Superior temporal gyrus (tissue), 1 donor: ENCODE measurements at regions not wholly inside any gene's neighbourhood (a gene's known extent, or its start where the extent isn't known, plus 50 kb on each side); places are given as distances from the start of the nearest gene placed in this dataset.
A peak's percentile ranks its signal among the peaks of the same experiment; 100 is the strongest.
"Not testable (repeated sequence)": the region's sequence is repeated elsewhere in the genome, so short reads cannot be mapped to it uniquely, and the experiment has no call there.

Experiments used
- DNase-seq: peaks from one replicate; pipeline ENCODE4 v3.0.0-alpha.2; 2016; ENCODE audit errors: extremely low spot score

GRCh38 chr15:87533637-87534036 lies 722.9 kb downstream of the NTRK3 start:
- DNase-seq = not testable (repeated sequence)

- no peak for DNase-seq
Observed at GRCh38 chr15:87528873-87529272, 727.7 kb downstream of the NTRK3 start.

- DNase-seq = no peak
Observed at GRCh38 chr15:87527875-87528274, 728.7 kb downstream of the NTRK3 start.

GRCh38 chr15:87527416-87527815 lies 729.1 kb downstream of the NTRK3 start:
- DNase-seq = no peak

GRCh38 chr15:87523516-87523915 lies 733.0 kb downstream of the NTRK3 start:
- no peak for DNase-seq

- no peak for DNase-seq
Observed at GRCh38 chr15:87522997-87523396, 733.5 kb downstream of the NTRK3 start.

- DNase-seq = no peak
Observed at GRCh38 chr15:87518957-87519356, 737.6 kb downstream of the NTRK3 start.

- no peak for DNase-seq
Observed at GRCh38 chr15:87508086-87508485, 748.5 kb downstream of the NTRK3 start.

- no peak for DNase-seq
Observed at GRCh38 chr15:87502173-87502572, 754.4 kb downstream of the NTRK3 start.

- no peak for DNase-seq
Observed at GRCh38 chr15:87500240-87500639, 756.3 kb downstream of the NTRK3 start.

GRCh38 chr15:87498560-87498959 lies 758.0 kb downstream of the NTRK3 start:
- no peak for DNase-seq

GRCh38 chr15:87496795-87497194 lies 759.7 kb downstream of the NTRK3 start:
- DNase-seq = no peak

- no peak for DNase-seq
Observed at GRCh38 chr15:87496109-87496508, 760.4 kb downstream of the NTRK3 start.

- no peak for DNase-seq
Observed at GRCh38 chr15:87493803-87494202, 762.7 kb downstream of the NTRK3 start.

- no peak for DNase-seq
Observed at GRCh38 chr15:87492321-87492720, 764.2 kb downstream of the NTRK3 start.

- no peak for DNase-seq
Observed at GRCh38 chr15:87490666-87491065, 765.9 kb downstream of the NTRK3 start.

GRCh38 chr15:87489902-87490665 lies 766.5 kb downstream of the NTRK3 start:
- DNase-seq = no peak

GRCh38 chr15:87489456-87489855 lies 767.1 kb downstream of the NTRK3 start:
- DNase-seq = peak; percentile 34

GRCh38 chr15:87487484-87487883 lies 769.1 kb downstream of the NTRK3 start:
- no peak for DNase-seq

GRCh38 chr15:87483468-87483867 lies 773.1 kb downstream of the NTRK3 start:
- no peak for DNase-seq

- DNase-seq = no peak
Observed at GRCh38 chr15:87481126-87481525, 775.4 kb downstream of the NTRK3 start.

- DNase-seq = no peak
Observed at GRCh38 chr15:87478687-87479072, 777.9 kb downstream of the NTRK3 start.

- peak; percentile 67 for DNase-seq
Observed at GRCh38 chr15:87477737-87478686, 778.5 kb downstream of the NTRK3 start.
